Cardiac septum (tissue), 1 donor: ENCODE measurements at regions not wholly inside any gene's neighbourhood (a gene's known extent, or its start where the extent isn't known, plus 50 kb on each side); places are given as distances from the start of the nearest gene placed in this dataset.
"Not testable (repeated sequence)": the region's sequence is repeated elsewhere in the genome, so short reads cannot be mapped to it uniquely, and the experiment has no call there.

ENCODE experiments used
- DNase-seq: peaks from one replicate; pipeline ENCODE4 v3.0.0-alpha.2; 2020; ENCODE audit warnings: low spot score
- intact Hi-C: fragments of 100-400 bp; cut with DNase I; formaldehyde crosslinking; loops from one replicate; pipeline ENCODE4 v1.14.0; 2022
- donor health status: DM: no; HTN: no; CAD: no.

- DNase-seq, result no peak
- intact Hi-C loops, result no loop called here
Observed at GRCh38 chr9:31185831-31186230, 1198.6 kb upstream of the ACO1 start.

- intact Hi-C loops, result no loop called here
- DNase-seq, result no peak
Observed at GRCh38 chr9:31188496-31188895, 1195.9 kb upstream of the ACO1 start.

- intact Hi-C loops, result no loop called here
- no peak for DNase-seq
Observed at GRCh38 chr9:31210978-31211570, 1173.4 kb upstream of the ACO1 start.

- DNase-seq, intact Hi-C loops: not testable (repeated sequence)
Observed at GRCh38 chr9:31229976-31230375, 1154.5 kb upstream of the ACO1 start.

- DNase-seq, result no peak
- intact Hi-C loops, result no loop called here
Observed at GRCh38 chr9:31232485-31232884, 1152.0 kb upstream of the ACO1 start.

GRCh38 chr9:31236344-31236743 lies 1148.1 kb upstream of the ACO1 start:
- intact Hi-C loops, result no loop called here
- no peak for DNase-seq

- intact Hi-C loops, result no loop called here
- DNase-seq, result no peak
Observed at GRCh38 chr9:31243386-31243785, 1141.1 kb upstream of the ACO1 start.

GRCh38 chr9:31248156-31248555 lies 1136.3 kb upstream of the ACO1 start:
- intact Hi-C loops, result no loop called here
- DNase-seq, result no peak

- intact Hi-C loops, result no loop called here
- no peak for DNase-seq
Observed at GRCh38 chr9:31251386-31251785, 1133.1 kb upstream of the ACO1 start.

GRCh38 chr9:31253800-31254762 lies 1130.4 kb upstream of the ACO1 start:
- intact Hi-C loops, result no loop called here
- DNase-seq, result no peak

- intact Hi-C loops, result no loop called here
- no peak for DNase-seq
Observed at GRCh38 chr9:31255211-31255610, 1129.2 kb upstream of the ACO1 start.

- no peak for DNase-seq
- intact Hi-C loops, result no loop called here
Observed at GRCh38 chr9:31259824-31260223, 1124.6 kb upstream of the ACO1 start.

- intact Hi-C loops, result no loop called here
- no peak for DNase-seq
Observed at GRCh38 chr9:31272456-31273295, 1111.8 kb upstream of the ACO1 start.

- DNase-seq, result no peak
- intact Hi-C loops, result no loop called here
Observed at GRCh38 chr9:31275419-31275818, 1109.0 kb upstream of the ACO1 start.

- intact Hi-C loops, result no loop called here
- no peak for DNase-seq
Observed at GRCh38 chr9:31290731-31291130, 1093.7 kb upstream of the ACO1 start.

GRCh38 chr9:31302620-31303418 lies 1081.6 kb upstream of the ACO1 start:
- DNase-seq, result no peak
- intact Hi-C loops, result no loop called here

- DNase-seq, result no peak
- intact Hi-C loops, result no loop called here
Observed at GRCh38 chr9:31304576-31304975, 1079.9 kb upstream of the ACO1 start.

GRCh38 chr9:31314241-31314640 lies 1070.2 kb upstream of the ACO1 start:
- no peak for DNase-seq
- intact Hi-C loops, result no loop called here

- intact Hi-C loops, result no loop called here
- DNase-seq, result no peak
Observed at GRCh38 chr9:31320494-31320893, 1063.9 kb upstream of the ACO1 start.
